Activated effector memory CD4-positive, alpha-beta T cell treated with anti-CD3 and anti-CD28 coated beads, Interleukin-2, amount 50 U/mL, for 16 hours (primary cell): ENCODE measurements at regions not wholly inside any gene's neighbourhood (a gene's known extent, or its start where the extent isn't known, plus 50 kb on each side); places are given as distances from the start of the nearest gene placed in this dataset.

Source experiments
- DNase-seq: peaks from one replicate; pipeline ENCODE4 v3.0.0-alpha.2; 2020

DNA sequence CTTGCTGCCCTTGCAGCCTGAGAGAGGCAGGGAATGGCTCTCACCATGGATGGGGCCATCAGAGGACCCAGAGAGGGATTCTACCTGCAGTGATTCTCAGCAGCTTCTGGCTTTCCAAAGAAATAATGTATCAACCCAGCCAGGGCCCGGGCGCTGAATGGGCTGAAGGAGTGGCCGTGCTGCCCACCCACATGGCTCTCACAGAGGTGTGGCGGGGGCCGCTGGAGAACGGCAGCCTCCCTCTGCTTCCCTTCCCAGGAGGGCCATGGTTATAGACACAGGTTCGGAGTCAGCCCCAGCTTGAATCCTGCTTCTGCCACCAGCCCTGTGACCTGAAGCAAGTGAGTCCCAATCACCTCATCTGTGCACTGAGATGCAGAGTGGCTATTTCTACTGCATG, 82.7 kb downstream of the THAP12 start:
- DNase-seq, result no peak

DNA sequence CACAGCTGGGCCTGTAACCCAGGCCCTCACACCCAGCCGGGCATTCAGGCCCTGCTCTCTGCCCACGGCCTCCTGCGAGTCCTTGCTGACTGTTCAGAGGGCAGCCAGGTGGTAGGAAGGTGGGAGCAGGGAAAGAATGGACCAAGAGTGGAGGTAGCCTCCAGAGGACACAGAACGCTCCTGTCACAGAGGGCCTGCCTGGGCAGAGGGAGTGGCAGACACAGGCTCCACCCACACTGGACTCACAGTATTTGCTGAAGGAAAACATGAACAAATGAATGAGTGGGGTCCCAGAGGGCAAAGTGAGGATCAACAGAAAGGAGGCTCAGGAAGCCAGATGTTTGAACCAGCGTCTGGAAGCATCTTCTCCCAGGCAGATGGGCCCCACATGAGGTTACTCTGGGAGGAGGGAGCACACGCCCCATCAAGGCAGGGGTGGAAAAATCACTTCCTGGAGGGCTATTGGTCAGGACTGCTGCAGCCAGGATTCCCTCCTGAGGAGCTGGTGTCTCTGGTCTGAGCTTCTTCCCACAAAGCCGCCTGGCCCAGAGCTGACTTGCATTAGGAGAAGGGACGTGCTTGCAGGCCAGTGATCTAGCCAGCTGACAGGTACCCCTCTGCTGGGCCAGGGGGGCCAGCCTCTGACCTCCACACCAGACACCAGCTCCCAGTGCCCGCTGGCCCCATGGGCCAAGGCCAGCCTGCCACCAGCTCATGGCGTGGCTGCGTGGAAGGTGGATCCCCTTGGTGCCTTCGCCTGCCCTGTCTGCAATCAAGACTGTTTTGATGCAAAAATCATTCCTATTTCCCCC, 84.0 kb downstream of the THAP12 start:
- no peak for DNase-seq

- no peak for DNase-seq
Observed at GRCh38 chr11:76293189-76293631, 86.9 kb upstream of the WNT11 start.

DNA sequence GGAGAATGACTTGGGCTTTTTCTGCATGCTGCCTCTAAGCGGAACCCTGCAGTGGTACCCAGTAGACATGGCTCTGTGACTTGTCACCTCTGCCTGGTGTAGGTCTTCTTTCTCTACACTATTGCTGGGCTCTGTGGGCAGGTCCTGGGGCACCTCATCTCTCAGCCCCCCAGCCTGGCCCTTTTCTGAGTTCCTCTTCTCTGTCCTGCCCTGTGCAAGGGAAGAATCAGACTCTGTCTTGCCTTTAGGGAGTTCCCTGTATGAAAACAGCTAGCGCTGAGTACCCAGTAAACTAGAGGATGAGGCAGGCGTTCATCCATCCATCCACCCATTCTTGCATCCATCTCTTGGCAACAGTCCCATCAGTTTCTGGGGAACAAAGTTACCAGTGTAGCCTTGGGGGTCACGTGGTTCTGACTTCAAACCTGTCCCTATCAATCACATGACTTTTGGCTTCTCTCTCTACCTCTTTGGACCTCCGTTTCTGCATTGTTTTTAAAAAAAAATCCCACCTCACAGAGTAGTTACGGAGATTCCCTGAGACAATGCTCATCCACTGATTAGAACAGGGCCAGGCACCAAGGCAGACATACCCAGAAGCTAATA, 86.4 kb upstream of the WNT11 start:
- no peak for DNase-seq

- no peak for DNase-seq
Observed at GRCh38 chr11:76291576-76292526, 85.5 kb upstream of the WNT11 start.

DNA sequence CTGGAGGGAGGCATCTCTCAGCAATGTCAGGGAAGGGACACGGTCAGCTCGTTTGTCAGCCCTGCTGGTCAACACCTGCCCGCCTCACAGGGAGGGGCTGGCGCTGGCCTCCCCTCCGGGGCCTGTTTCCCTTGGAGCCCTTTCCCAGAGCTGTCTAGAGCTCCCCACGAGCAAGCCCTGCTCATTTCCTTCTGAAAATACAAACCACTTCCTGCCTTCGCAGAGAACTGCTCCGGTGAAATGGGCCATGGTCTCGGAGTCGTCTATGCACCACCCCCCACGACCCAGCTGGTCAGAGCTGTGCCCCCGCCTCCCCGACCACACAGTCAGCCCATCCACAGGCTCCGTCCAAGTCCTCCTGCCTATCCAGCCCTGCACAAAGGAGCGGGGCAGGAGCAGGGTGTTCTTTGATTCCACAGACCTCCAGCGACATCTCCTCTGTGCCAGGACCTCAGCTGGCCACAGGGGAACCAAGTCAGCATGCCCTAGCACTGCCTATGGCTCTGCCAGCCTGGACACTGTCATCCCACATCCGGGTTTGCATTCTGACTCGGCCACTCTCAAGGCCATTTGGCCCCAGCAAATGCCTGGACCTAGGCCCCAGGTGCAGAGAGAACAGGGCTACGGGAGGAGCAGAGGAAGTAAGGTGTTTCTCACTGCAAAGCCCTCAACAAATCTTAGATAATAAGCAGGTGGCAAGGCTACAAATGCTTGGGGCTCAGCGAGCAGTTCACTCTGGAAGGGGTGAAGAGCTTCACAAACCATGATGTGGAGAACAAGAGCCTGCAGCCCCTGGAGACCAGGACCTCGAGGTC, 82.1 kb upstream of the WNT11 start:
- DNase-seq, result peak; percentile 68

DNA sequence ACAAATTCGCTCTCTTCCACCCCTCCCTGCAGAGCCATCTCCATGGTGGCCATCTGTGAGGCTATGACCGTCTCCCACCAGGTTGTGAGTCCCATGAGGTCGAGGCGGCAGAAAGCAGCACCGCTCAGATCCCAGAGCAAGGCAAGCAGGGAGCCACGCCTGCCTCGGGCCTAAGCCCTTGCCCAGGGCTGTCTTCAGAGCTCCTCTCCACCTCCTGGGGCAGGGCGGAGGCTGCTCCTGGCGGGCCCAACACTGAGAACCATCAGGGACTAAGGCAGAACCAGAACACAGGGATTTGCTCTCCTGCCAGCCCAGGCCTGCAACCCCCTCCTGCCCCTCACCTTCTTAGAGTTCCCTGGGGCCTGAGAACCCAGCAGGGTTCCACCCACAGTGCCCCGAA, 80.9 kb upstream of the WNT11 start:
- DNase-seq, result no peak

- DNase-seq, result no peak
Observed at GRCh38 chr11:76285397-76286104, 79.2 kb upstream of the WNT11 start.

DNA sequence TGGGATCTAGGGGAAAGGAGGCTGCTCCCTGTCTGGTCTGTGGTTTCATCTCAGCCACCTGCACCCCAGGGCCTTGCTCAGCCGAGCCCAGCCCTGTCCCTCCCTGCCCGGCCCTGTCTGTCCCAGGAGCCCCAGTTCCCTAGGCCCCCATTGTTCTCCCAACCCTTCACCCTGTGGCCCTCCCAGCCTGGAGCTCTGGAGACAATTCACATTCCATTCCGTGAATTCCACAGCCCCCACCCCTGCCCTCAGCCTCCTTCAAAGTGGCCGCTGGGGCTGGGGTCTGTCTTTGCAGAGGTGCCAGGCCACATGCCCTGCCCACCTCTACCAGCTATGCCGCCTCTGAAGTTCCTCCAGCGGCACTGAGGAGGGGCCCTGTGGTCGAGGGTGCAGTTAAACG, 77.9 kb upstream of the WNT11 start:
- DNase-seq, result no peak

- no peak for DNase-seq
Observed at GRCh38 chr11:76282811-76283595, 76.7 kb upstream of the WNT11 start.

- DNase-seq, result no peak
Observed at GRCh38 chr11:76282172-76282571, 75.9 kb upstream of the WNT11 start.

DNA sequence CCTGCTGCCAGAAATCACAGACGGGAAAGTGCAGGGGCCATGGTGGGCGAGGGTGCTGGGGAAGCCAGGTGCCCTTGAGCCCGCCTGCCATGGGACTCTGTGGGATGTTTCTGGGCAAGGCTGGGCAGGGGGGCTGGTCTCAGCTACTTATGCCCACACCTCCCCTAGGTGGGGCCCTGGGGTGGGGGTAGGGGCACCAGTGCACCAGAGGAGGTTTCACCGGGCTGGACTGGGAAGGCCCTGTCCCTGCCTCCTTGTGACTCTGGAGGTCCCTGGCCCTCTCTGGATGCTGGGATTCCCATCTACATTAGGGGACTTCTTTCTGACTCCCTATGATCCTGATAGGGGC, 75.2 kb upstream of the WNT11 start:
- DNase-seq, result no peak

GRCh38 chr11:76280882-76281557, 74.7 kb upstream of the WNT11 start:
- DNase-seq, result no peak

- DNase-seq, result no peak
Observed at GRCh38 chr11:76280151-76280881, 74.0 kb upstream of the WNT11 start.

- no peak for DNase-seq
Observed at GRCh38 chr11:76279646-76280045, 73.3 kb upstream of the WNT11 start.

DNA sequence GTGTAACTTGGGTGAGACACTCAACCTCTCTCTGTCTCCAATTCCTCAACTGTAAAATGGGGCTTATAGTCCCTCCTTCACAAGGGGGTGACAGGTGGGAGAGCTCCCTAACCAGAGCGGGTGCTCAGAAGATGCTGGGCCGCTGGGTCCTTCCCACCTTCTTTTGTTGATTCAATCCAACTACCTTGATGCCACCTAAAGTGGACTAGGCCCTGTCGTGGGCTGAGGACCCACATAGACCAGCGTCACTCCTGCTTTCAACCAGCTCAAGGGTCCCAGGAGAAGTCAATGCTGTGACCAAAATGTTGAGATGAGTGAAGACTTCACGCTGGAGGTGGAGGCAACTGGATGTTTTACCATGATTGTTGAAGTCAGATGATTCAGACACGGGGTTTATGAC, 72.7 kb upstream of the WNT11 start:
- no peak for DNase-seq

DNA sequence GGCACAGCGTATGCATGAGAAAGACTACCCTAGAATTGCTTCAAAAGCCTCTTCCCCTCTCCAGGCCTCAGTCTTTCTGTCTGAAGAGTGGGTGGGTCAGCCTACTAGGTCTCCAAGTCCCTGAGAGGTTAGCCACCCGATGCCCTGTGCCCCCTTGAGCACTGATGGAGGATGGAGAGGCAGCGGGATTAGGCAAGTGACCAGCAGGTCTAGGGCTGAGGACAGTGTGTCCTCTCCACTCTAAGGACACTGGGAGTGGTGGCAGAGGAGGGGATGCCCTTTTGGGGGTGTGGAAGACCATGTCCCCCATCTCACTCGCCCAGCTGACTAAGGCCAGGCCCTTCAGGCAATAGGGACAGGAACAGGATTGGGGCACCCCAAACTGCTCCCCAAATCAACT, 72.2 kb upstream of the WNT11 start:
- DNase-seq, result no peak

- DNase-seq, result no peak
Observed at GRCh38 chr11:76277298-76278175, 71.2 kb upstream of the WNT11 start.

GRCh38 chr11:76276781-76277155, 70.5 kb upstream of the WNT11 start:
- DNase-seq, result no peak
